ENCODE measurements at regions not wholly inside any gene's neighbourhood (a gene's known extent, or its start where the extent isn't known, plus 50 kb on each side); places are given as distances from the start of the nearest gene placed in this dataset.

DNA sequence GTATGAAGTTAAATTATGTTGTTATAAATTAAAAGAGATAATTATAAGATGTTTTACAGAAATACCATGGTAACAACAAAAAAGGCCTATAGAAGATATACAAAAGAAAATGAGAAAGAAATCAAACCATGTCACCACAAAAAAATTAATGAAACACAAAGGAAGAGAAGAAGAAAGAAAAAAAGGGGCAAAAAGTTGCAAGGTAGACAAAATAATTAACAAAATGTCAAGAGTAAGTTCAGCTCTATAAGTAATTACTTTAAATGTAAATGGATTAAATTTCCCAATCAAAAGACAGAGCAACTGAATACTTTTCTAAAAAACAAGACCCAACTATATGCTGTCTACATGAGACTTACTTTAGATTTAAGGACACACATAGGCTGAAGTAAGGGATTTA is 378.4 kb upstream of the FSHR start:
- H3K4me3 Mint-ChIP-seq: no peak overlapping the region
- peaks cover 2% of the 10 kb centered on the region for H3K27me3 Mint-ChIP-seq (ENCODE audit: insufficient read depth, low read depth, poor library complexity)
- TF ChIP-seq CREB1 (CRISPR knock-in tag; IDR thresholded peaks at IDR 0.05; ENCODE audit: low read depth): no peak
- H3K4me3 ChIP-seq: no peak overlapping the region
- DNase-seq (ENCODE audit: low spot score) (no peak), ATAC-seq (no peak)
- no peaks in the 10 kb centered on the region for H3K27me3 ChIP-seq (ENCODE audit: insufficient read depth)
- H4K20me1 ChIP-seq (replicated peaks; ENCODE audit: insufficient read depth): no peaks in the 10 kb centered on the region
- no peak overlapping the region for H3K27ac ChIP-seq (ENCODE audit: low read depth)
- H3K36me3 Mint-ChIP-seq (ENCODE audit: low read depth): peaks cover 14% of the 10 kb centered on the region; the same call in 2 of the 3 replicates
- H3K9me2 ChIP-seq (ENCODE audit: insufficient read depth): no peaks in the 10 kb centered on the region
- peaks cover 51% of the 10 kb centered on the region for H3K9me3 Mint-ChIP-seq
- H2AFZ ChIP-seq: no peak overlapping the region
- no peaks in the 10 kb centered on the region for H3K4me1 Mint-ChIP-seq
- no peaks in the 10 kb centered on the region; the same call in 1 of the 2 replicates for H3K36me3 ChIP-seq (ENCODE audit: insufficient read depth)
- H3K4me2 ChIP-seq: no peak overlapping the region
- no peaks in the 10 kb centered on the region for H3K79me2 ChIP-seq (replicated peaks; ENCODE audit: insufficient read depth)
- H3F3A ChIP-seq (replicated peaks; ENCODE audit: low read depth): no peaks in the 10 kb centered on the region
- H3K4me1 ChIP-seq (ENCODE audit: insufficient read depth): no peaks in the 10 kb centered on the region
- H3K27ac Mint-ChIP-seq: no peak overlapping the region

DNA sequence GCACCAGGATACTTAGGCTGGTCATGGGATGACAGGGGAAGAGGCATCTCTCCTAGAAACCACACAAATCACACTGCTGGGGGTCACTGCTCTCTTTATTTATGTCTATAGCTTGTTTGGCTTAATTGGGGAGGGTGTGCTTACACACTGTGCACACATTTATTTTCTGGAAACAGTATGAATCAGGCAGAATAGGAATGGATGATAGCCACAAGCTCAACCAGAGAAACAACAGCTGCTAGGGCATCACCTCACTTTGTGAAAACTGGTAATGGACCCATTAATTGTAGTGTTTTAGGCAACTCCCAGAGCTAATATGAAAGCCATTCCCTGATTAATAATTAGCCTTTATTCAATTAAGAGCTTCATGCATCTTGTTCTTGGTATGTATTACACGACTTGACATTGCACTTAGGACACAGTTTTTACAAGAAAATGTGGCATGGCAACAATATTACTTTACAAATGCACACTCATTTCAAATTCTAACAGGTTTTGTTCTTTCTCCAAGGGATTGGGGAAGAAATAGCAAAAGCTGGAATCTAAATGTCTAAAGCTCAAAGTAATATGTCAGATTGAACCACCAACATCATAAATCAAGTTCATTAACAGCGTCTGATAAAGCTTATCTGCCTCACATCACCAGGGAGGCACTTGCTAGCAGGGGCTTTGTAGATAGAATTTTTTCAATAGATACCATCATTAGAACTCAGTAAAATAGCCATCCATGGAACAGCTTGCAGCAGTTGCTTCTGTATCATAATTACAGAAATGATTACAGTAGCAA is 361.9 kb upstream of the FSHR start:
- TF ChIP-seq, protein P1, sequence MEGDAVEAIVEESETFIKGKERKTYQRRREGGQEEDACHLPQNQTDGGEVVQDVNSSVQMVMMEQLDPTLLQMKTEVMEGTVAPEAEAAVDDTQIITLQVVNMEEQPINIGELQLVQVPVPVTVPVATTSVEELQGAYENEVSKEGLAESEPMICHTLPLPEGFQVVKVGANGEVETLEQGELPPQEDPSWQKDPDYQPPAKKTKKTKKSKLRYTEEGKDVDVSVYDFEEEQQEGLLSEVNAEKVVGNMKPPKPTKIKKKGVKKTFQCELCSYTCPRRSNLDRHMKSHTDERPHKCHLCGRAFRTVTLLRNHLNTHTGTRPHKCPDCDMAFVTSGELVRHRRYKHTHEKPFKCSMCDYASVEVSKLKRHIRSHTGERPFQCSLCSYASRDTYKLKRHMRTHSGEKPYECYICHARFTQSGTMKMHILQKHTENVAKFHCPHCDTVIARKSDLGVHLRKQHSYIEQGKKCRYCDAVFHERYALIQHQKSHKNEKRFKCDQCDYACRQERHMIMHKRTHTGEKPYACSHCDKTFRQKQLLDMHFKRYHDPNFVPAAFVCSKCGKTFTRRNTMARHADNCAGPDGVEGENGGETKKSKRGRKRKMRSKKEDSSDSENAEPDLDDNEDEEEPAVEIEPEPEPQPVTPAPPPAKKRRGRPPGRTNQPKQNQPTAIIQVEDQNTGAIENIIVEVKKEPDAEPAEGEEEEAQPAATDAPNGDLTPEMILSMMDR (conservative IDR thresholded peaks at IDR 0.05; ENCODE audit: low read depth in 2 of 2): no peak
- TF ChIP-seq JUNB (IDR thresholded peaks at IDR 0.05; ENCODE audit: unreplicated experiment) (no peak), POLR2AphosphoS5 (IDR thresholded peaks at IDR 0.05; ENCODE audit: low read depth) (no peak), EZH2phosphoT487 (IDR thresholded peaks at IDR 0.05; ENCODE audit: unreplicated experiment) (no peak), NANOG (IDR thresholded peaks at IDR 0.05; ENCODE audit: borderline replicate concordance) (no peak), EZH2 (IDR thresholded peaks at IDR 0.05; ENCODE audit: low read depth, unreplicated experiment) (no peak), STAT1 (IDR thresholded peaks at IDR 0.05; ENCODE audit: unreplicated experiment) (no peak), ZNF331 (CRISPR knock-in tag; IDR thresholded peaks at IDR 0.05; ENCODE audit: low read depth) (no peak), ZNF114 (CRISPR knock-in tag; IDR thresholded peaks at IDR 0.05) (no peak)
- TF ChIP-seq, protein P2, sequence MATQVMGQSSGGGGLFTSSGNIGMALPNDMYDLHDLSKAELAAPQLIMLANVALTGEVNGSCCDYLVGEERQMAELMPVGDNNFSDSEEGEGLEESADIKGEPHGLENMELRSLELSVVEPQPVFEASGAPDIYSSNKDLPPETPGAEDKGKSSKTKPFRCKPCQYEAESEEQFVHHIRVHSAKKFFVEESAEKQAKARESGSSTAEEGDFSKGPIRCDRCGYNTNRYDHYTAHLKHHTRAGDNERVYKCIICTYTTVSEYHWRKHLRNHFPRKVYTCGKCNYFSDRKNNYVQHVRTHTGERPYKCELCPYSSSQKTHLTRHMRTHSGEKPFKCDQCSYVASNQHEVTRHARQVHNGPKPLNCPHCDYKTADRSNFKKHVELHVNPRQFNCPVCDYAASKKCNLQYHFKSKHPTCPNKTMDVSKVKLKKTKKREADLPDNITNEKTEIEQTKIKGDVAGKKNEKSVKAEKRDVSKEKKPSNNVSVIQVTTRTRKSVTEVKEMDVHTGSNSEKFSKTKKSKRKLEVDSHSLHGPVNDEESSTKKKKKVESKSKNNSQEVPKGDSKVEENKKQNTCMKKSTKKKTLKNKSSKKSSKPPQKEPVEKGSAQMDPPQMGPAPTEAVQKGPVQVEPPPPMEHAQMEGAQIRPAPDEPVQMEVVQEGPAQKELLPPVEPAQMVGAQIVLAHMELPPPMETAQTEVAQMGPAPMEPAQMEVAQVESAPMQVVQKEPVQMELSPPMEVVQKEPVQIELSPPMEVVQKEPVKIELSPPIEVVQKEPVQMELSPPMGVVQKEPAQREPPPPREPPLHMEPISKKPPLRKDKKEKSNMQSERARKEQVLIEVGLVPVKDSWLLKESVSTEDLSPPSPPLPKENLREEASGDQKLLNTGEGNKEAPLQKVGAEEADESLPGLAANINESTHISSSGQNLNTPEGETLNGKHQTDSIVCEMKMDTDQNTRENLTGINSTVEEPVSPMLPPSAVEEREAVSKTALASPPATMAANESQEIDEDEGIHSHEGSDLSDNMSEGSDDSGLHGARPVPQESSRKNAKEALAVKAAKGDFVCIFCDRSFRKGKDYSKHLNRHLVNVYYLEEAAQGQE (IDR thresholded peaks at IDR 0.05; ENCODE audit: unreplicated experiment): no peak
- TF ChIP-seq, protein P3, sequence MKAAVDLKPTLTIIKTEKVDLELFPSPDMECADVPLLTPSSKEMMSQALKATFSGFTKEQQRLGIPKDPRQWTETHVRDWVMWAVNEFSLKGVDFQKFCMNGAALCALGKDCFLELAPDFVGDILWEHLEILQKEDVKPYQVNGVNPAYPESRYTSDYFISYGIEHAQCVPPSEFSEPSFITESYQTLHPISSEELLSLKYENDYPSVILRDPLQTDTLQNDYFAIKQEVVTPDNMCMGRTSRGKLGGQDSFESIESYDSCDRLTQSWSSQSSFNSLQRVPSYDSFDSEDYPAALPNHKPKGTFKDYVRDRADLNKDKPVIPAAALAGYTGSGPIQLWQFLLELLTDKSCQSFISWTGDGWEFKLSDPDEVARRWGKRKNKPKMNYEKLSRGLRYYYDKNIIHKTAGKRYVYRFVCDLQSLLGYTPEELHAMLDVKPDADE (IDR thresholded peaks at IDR 0.05): no peak
- no peaks in the 10 kb centered on the region for H3K79me2 ChIP-seq (replicated peaks; ENCODE audit: insufficient read depth)
- no peak overlapping the region for H3K4me3 ChIP-seq
- H3F3A ChIP-seq (replicated peaks; ENCODE audit: low read depth): no peaks in the 10 kb centered on the region
- ATAC-seq (no peak), DNase-seq (ENCODE audit: low spot score) (no peak)
- H3K4me2 ChIP-seq: no peak overlapping the region
- no peak overlapping the region for H2AFZ ChIP-seq
- Mint-ChIP-seq H3K27ac (no peak overlapping the region), H3K9me3 (peaks cover 4% of the 10 kb centered on the region; the same call in 1 of the 3 replicates), H3K36me3 (ENCODE audit: low read depth) (no peaks in the 10 kb centered on the region), H3K27me3 (ENCODE audit: insufficient read depth, low read depth, poor library complexity) (no peaks in the 10 kb centered on the region), H3K4me1 (no peaks in the 10 kb centered on the region), H3K4me3 (no peak overlapping the region)
- no peaks in the 10 kb centered on the region for H3K9me2 ChIP-seq (ENCODE audit: insufficient read depth)
- no peaks in the 10 kb centered on the region for H3K36me3 ChIP-seq (ENCODE audit: insufficient read depth)
- no peak overlapping the region for H3K27ac ChIP-seq (ENCODE audit: low read depth)
- no peaks in the 10 kb centered on the region for H3K27me3 ChIP-seq (ENCODE audit: insufficient read depth)
- no peaks in the 10 kb centered on the region for H3K4me1 ChIP-seq (ENCODE audit: insufficient read depth)
- H4K20me1 ChIP-seq (replicated peaks; ENCODE audit: insufficient read depth): no peaks in the 10 kb centered on the region

Measured in GM23338 (cell line).